Ishikawa (cell line): ENCODE measurements at regions not wholly inside any gene's neighbourhood (a gene's known extent, or its start where the extent isn't known, plus 50 kb on each side); places are given as distances from the start of the nearest gene placed in this dataset.

Experiments used
- CEBPB ChIP-seq: IDR thresholded peaks from 2 replicates; pipeline ENCODE4 v1.6.1; 2012
- CREB1 ChIP-seq: IDR thresholded peaks from 2 replicates; pipeline ENCODE4 v1.6.1; 2012; ENCODE audit warnings: low read depth
- EGR1 ChIP-seq: IDR thresholded peaks from 2 replicates; pipeline ENCODE4 v1.6.1; 2012
- EP300 ChIP-seq: IDR thresholded peaks from 2 replicates; pipeline ENCODE4 v1.6.1; 2012; ENCODE audit warnings: borderline replicate concordance
- MAX ChIP-seq: IDR thresholded peaks from 2 replicates; pipeline ENCODE4 v1.6.1; 2012
- NFIC ChIP-seq: IDR thresholded peaks from 2 replicates; pipeline ENCODE4 v1.6.1; 2012
- RAD21 ChIP-seq: IDR thresholded peaks from 2 replicates; pipeline ENCODE4 v1.6.1; 2012; ENCODE audit warnings: low read depth
- REST ChIP-seq: IDR thresholded peaks from 2 replicates; pipeline ENCODE4 v1.6.1; 2012; ENCODE audit warnings: low read depth, mild to moderate bottlenecking
- TAF1 ChIP-seq: IDR thresholded peaks from 2 replicates; pipeline ENCODE4 v1.6.1; 2012; ENCODE audit warnings: low read depth, mild to moderate bottlenecking
- TEAD4 ChIP-seq: IDR thresholded peaks from 2 replicates; pipeline ENCODE4 v1.6.1; 2012
- USF1 ChIP-seq: IDR thresholded peaks from 2 replicates; pipeline ENCODE4 v1.6.1; 2012
- YY1 ChIP-seq: IDR thresholded peaks from 2 replicates; pipeline ENCODE4 v1.6.1; 2012; ENCODE audit warnings: low read depth

GRCh38 chr5:124414973-124415372, 331.5 kb downstream of the ZNF608 start:
- TF ChIP-seq YY1 (no peak), EGR1 (no peak), MAX (no peak), TAF1 (no peak), RAD21 (no peak), NFIC (no peak), EP300 (no peak), TEAD4 (no peak), REST (no peak), CEBPB (no peak), USF1 (no peak), CREB1 (no peak)
